HEK293 (cell line): ENCODE measurements at regions not wholly inside any gene's neighbourhood (a gene's known extent, or its start where the extent isn't known, plus 50 kb on each side); places are given as distances from the start of the nearest gene placed in this dataset.

Experiments
- CTCF ChIA-PET: fragments of 350-600 bp; formaldehyde crosslinking; extraction: SDS; loops from one replicate; lab custom pipeline; 2021; ENCODE audit warnings: antibody characterized with exemption; lab: Yijun Ruan, JAX
- POLR2A ChIA-PET: fragments of 300-600 bp; formaldehyde crosslinking; extraction: SDS; loops from one replicate; lab custom pipeline; 2020; ENCODE audit warnings: antibody characterized with exemption, inconsistent platforms; lab: Yijun Ruan, JAX
- H3K27ac ChIP-seq: fragments of 200-500 bp; sonication (Bioruptor generic); 2 replicates; pipeline ENCODE4 v1.5.1; 2014; ENCODE audit warnings: low read depth, low read length, control low read depth, inconsistent platforms; ENCODE audit errors: extremely low read depth
- H3K36me3 ChIP-seq, 2 experiments: fragments of 200-500 bp in 1 of 2; sonication (Bioruptor generic) in 1 of 2; 1 replicate in 1 of 2; 2 replicates in 1 of 2; pipeline ENCODE4 v1.5.1; 2014 to 2017; ENCODE audit warnings: inconsistent platforms in 2 of 2, low read length in 2 of 2; ENCODE audit not compliant: control insufficient read depth in 2 of 2, insufficient read depth in 1 of 2
- H3K4me1 ChIP-seq: fragments of 200-500 bp; sonication (Bioruptor generic); 2 replicates; pipeline ENCODE4 v1.5.1; 2014; ENCODE audit warnings: mild to moderate bottlenecking, low read length, inconsistent platforms; ENCODE audit not compliant: control insufficient read depth, insufficient read depth
- H3K4me3 ChIP-seq: 2 replicates; pipeline ENCODE4 v1.5.1; 2011; ENCODE audit warnings: low read depth, mild to moderate bottlenecking, control low read depth, low read length, moderate library complexity
- H3K9me3 ChIP-seq: fragments of 200-500 bp; sonication (Bioruptor generic); 2 replicates; pipeline ENCODE4 v1.5.1; 2014; ENCODE audit warnings: low read depth, low read length, inconsistent platforms; ENCODE audit not compliant: control insufficient read depth, insufficient read depth
- EGR2 ChIP-seq: fragments of 450-650 bp; formaldehyde crosslinking; IDR thresholded peaks from 2 replicates; pipeline ENCODE4 v1.5.1; 2016; ENCODE audit warnings: low read depth, missing biosample characterization, missing genetic modification characterization
- KLF16 ChIP-seq: fragments of 450-650 bp; formaldehyde crosslinking; IDR thresholded peaks from 2 replicates; pipeline ENCODE4 v1.5.1; 2017; ENCODE audit warnings: missing biosample characterization, missing genetic modification characterization
- MYNN ChIP-seq: fragments of 450-650 bp; formaldehyde crosslinking; IDR thresholded peaks from 2 replicates; pipeline ENCODE4 v1.5.1; 2016; ENCODE audit warnings: missing biosample characterization, missing genetic modification characterization, borderline replicate concordance
- SETDB1 ChIP-seq: IDR thresholded peaks from one replicate; pipeline ENCODE4 v1.6.1; 2017; ENCODE audit warnings: mild to moderate bottlenecking, low read length, moderate library complexity, mixed read lengths; ENCODE audit not compliant: insufficient read length
- SP7 ChIP-seq: fragments of 450-650 bp; formaldehyde crosslinking; IDR thresholded peaks from 2 replicates; pipeline ENCODE4 v1.5.1; 2016; ENCODE audit warnings: missing biosample characterization, missing genetic modification characterization
- YY2 ChIP-seq: fragments of 450-650 bp; formaldehyde crosslinking; IDR thresholded peaks from 2 replicates; pipeline ENCODE4 v1.5.1; 2016; ENCODE audit warnings: missing biosample characterization, missing genetic modification characterization
- ZFHX2 ChIP-seq: fragments of 450-650 bp; formaldehyde crosslinking; conservative IDR thresholded peaks from 2 replicates; pipeline ENCODE4 v1.5.1; 2016; ENCODE audit warnings: missing biosample characterization, missing genetic modification characterization
- ZNF132 ChIP-seq: fragments of 450-650 bp; formaldehyde crosslinking; IDR thresholded peaks from 2 replicates; pipeline ENCODE4 v1.5.1; 2017; ENCODE audit warnings: missing biosample characterization, missing genetic modification characterization, borderline replicate concordance
- ZNF221 ChIP-seq: fragments of 450-650 bp; formaldehyde crosslinking; IDR thresholded peaks from 2 replicates; pipeline ENCODE4 v1.5.1; 2017; ENCODE audit warnings: missing biosample characterization, missing genetic modification characterization, borderline replicate concordance
- ZNF626 ChIP-seq: fragments of 450-650 bp; sonication (Bioruptor Pico); formaldehyde crosslinking; IDR thresholded peaks from 2 replicates; pipeline ENCODE4 v1.5.1; 2018; ENCODE audit warnings: missing biosample characterization, missing genetic modification characterization, inconsistent platforms
- ZNF76 ChIP-seq: fragments of 450-650 bp; formaldehyde crosslinking; IDR thresholded peaks from 2 replicates; pipeline ENCODE4; 2016; ENCODE audit warnings: low read depth, missing biosample characterization, missing genetic modification characterization, borderline replicate concordance
- TF ChIP-seq, protein P1 (sequence below): fragments of 450-650 bp; formaldehyde crosslinking; IDR thresholded peaks from 2 replicates; pipeline ENCODE4 v1.5.1; 2016; ENCODE audit warnings: missing biosample characterization, missing genetic modification characterization
- TF ChIP-seq, protein P2 (sequence below): fragments of 450-650 bp; formaldehyde crosslinking; IDR thresholded peaks from 2 replicates; pipeline ENCODE4 v1.5.1; 2016; ENCODE audit warnings: missing biosample characterization, missing genetic modification characterization
- TF ChIP-seq, protein P3 (sequence below): fragments of 450-650 bp; formaldehyde crosslinking; IDR thresholded peaks from 2 replicates; pipeline ENCODE4 v1.5.1; 2016; ENCODE audit warnings: missing biosample characterization, missing genetic modification characterization, borderline replicate concordance
- TF ChIP-seq, protein P4 (sequence below): fragments of 450-650 bp; formaldehyde crosslinking; IDR thresholded peaks from 2 replicates; pipeline ENCODE4 v1.5.1; 2017; ENCODE audit warnings: missing biosample characterization, missing genetic modification characterization
- TF ChIP-seq, protein P5 (sequence below): fragments of 450-650 bp; formaldehyde crosslinking; IDR thresholded peaks from 2 replicates; pipeline ENCODE4 v1.5.1; 2016; ENCODE audit warnings: missing biosample characterization, missing genetic modification characterization

DNA sequence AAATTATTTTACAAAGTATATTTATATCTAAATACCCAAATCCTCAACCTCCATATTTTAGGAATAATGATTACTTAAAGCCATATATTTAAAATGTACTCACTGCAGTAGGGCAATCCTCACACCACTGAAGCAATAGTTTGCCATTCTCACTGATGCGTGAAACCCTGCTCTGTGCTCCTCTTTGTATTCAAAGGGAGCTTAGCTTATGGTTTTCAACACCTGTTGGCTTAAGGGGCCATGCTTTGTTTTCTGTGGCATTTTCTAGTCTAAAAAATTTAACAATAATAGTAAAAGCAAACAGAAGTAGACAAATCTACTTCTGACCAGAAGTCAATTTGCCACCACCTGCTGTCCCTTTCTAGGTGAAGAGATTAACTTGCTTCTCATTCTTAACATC is 294.6 kb downstream of the FLRT2 start (continued):
- TF ChIP-seq SETDB1 (no peak), MYNN (no peak)

DNA sequence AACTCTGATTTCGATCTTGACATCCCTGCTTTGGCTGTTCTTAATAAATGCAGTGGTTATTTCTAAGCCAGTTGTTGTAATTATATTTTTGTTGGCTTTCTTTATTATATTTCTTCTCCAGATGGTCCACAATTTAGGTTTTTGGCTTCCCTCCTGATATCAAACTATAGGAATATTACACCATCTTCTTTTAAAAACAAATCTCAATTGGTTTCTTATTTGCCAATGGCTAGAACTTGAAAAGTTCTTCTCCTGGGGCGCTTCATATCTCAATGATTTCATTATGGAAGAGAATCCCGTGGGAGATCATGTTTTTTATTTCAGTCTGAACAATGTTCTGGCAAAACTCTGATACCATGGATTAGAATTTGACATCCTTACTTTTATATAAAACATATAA is 292.3 kb downstream of the FLRT2 start:
- H3K4me1 ChIP-seq: no peaks in the 10 kb centered on the region
- H3K4me3 ChIP-seq: no peak overlapping the region
- H3K9me3 ChIP-seq: no peaks in the 10 kb centered on the region
- H3K36me3 ChIP-seq: no peaks in the 10 kb centered on the region
- ChIA-PET POLR2A (no interaction called here), CTCF (no interaction called here)
- no peak overlapping the region for H3K27ac ChIP-seq
- TF ChIP-seq ZNF626 (tag by site-specific recombination) (no peak), ZFHX2 (no peak), EGR2 (no peak), ZNF132 (no peak), YY2 (tag by site-specific recombination) (no peak), SP7 (no peak), KLF16 (tag by site-specific recombination) (no peak), ZNF76 (no peak), ZNF221 (tag by site-specific recombination) (no peak)
- TF ChIP-seq, protein P1, sequence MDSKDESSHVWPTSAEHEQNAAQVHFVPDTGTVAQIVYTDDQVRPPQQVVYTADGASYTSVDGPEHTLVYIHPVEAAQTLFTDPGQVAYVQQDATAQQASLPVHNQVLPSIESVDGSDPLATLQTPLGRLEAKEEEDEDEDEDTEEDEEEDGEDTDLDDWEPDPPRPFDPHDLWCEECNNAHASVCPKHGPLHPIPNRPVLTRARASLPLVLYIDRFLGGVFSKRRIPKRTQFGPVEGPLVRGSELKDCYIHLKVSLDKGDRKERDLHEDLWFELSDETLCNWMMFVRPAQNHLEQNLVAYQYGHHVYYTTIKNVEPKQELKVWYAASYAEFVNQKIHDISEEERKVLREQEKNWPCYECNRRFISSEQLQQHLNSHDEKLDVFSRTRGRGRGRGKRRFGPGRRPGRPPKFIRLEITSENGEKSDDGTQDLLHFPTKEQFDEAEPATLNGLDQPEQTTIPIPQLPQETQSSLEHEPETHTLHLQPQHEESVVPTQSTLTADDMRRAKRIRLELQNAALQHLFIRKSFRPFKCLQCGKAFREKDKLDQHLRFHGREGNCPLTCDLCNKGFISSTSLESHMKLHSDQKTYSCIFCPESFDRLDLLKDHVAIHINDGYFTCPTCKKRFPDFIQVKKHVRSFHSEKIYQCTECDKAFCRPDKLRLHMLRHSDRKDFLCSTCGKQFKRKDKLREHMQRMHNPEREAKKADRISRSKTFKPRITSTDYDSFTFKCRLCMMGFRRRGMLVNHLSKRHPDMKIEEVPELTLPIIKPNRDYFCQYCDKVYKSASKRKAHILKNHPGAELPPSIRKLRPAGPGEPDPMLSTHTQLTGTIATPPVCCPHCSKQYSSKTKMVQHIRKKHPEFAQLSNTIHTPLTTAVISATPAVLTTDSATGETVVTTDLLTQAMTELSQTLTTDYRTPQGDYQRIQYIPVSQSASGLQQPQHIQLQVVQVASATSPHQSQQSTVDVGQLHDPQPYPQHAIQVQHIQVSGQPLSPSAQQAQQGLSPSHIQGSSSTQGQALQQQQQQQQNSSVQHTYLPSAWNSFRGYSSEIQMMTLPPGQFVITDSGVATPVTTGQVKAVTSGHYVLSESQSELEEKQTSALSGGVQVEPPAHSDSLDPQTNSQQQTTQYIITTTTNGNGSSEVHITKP (tag by site-specific recombination): no peak
- TF ChIP-seq, protein P2, sequence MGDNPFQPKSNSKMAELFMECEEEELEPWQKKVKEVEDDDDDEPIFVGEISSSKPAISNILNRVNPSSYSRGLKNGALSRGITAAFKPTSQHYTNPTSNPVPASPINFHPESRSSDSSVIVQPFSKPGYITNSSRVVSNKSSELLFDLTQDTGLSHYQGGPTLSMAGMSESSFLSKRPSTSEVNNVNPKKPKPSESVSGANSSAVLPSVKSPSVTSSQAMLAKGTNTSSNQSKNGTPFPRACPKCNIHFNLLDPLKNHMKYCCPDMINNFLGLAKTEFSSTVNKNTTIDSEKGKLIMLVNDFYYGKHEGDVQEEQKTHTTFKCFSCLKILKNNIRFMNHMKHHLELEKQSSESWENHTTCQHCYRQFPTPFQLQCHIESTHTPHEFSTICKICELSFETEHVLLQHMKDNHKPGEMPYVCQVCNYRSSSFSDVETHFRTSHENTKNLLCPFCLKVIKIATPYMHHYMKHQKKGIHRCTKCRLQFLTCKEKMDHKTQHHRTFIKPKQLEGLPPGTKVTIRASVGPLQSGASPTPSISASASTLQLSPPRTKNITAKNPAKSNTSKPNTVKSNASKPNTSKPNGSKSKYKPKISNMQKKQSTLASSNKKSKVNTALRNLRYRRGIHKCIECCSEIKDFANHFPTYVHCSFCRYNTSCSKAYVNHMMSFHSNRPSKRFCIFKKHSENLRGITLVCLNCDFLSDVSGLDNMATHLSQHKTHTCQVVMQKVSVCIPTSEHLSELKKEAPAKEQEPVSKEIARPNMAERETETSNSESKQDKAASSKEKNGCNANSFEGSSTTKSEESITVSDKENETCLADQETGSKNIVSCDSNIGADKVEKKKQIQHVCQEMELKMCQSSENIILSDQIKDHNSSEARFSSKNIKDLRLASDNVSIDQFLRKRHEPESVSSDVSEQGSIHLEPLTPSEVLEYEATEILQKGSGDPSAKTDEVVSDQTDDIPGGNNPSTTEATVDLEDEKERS: no peak
- TF ChIP-seq, protein P3, sequence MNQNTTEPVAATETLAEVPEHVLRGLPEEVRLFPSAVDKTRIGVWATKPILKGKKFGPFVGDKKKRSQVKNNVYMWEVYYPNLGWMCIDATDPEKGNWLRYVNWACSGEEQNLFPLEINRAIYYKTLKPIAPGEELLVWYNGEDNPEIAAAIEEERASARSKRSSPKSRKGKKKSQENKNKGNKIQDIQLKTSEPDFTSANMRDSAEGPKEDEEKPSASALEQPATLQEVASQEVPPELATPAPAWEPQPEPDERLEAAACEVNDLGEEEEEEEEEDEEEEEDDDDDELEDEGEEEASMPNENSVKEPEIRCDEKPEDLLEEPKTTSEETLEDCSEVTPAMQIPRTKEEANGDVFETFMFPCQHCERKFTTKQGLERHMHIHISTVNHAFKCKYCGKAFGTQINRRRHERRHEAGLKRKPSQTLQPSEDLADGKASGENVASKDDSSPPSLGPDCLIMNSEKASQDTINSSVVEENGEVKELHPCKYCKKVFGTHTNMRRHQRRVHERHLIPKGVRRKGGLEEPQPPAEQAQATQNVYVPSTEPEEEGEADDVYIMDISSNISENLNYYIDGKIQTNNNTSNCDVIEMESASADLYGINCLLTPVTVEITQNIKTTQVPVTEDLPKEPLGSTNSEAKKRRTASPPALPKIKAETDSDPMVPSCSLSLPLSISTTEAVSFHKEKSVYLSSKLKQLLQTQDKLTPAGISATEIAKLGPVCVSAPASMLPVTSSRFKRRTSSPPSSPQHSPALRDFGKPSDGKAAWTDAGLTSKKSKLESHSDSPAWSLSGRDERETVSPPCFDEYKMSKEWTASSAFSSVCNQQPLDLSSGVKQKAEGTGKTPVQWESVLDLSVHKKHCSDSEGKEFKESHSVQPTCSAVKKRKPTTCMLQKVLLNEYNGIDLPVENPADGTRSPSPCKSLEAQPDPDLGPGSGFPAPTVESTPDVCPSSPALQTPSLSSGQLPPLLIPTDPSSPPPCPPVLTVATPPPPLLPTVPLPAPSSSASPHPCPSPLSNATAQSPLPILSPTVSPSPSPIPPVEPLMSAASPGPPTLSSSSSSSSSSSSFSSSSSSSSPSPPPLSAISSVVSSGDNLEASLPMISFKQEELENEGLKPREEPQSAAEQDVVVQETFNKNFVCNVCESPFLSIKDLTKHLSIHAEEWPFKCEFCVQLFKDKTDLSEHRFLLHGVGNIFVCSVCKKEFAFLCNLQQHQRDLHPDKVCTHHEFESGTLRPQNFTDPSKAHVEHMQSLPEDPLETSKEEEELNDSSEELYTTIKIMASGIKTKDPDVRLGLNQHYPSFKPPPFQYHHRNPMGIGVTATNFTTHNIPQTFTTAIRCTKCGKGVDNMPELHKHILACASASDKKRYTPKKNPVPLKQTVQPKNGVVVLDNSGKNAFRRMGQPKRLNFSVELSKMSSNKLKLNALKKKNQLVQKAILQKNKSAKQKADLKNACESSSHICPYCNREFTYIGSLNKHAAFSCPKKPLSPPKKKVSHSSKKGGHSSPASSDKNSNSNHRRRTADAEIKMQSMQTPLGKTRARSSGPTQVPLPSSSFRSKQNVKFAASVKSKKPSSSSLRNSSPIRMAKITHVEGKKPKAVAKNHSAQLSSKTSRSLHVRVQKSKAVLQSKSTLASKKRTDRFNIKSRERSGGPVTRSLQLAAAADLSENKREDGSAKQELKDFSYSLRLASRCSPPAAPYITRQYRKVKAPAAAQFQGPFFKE: no peak
- TF ChIP-seq, protein P4, sequence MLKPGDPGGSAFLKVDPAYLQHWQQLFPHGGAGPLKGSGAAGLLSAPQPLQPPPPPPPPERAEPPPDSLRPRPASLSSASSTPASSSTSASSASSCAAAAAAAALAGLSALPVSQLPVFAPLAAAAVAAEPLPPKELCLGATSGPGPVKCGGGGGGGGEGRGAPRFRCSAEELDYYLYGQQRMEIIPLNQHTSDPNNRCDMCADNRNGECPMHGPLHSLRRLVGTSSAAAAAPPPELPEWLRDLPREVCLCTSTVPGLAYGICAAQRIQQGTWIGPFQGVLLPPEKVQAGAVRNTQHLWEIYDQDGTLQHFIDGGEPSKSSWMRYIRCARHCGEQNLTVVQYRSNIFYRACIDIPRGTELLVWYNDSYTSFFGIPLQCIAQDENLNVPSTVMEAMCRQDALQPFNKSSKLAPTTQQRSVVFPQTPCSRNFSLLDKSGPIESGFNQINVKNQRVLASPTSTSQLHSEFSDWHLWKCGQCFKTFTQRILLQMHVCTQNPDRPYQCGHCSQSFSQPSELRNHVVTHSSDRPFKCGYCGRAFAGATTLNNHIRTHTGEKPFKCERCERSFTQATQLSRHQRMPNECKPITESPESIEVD (tag by site-specific recombination): no peak
- TF ChIP-seq, protein P5, sequence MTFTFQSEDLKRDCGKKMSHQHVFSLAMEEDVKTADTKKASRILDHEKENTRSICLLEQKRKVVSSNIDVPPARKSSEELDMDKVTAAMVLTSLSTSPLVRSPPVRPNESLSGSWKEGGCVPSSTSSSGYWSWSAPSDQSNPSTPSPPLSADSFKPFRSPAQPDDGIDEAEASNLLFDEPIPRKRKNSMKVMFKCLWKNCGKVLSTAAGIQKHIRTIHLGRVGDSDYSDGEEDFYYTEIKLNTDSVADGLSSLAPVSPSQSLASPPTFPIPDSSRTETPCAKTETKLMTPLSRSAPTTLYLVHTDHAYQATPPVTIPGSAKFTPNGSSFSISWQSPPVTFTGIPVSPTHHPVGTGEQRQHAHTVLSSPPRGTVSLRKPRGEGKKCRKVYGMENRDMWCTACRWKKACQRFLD: no peak
